Astrocyte (in vitro differentiated cells and primary cell): ENCODE measurements at regions not wholly inside any gene's neighbourhood (a gene's known extent, or its start where the extent isn't known, plus 50 kb on each side); places are given as distances from the start of the nearest gene placed in this dataset.

Experiments
- DNase-seq: peaks from one replicate; pipeline ENCODE4 v3.0.0-alpha.2; 2010; ENCODE audit warnings: low read depth
- FAIRE-seq: peaks from 2 replicates; lab custom pipeline; 2011; peaks lifted over from hg19 to GRCh38; lab: Jason Lieb, UNC
- H2AFZ ChIP-seq: 2 replicates; pipeline ENCODE4 v1.6.0; 2012; ENCODE audit warnings: low read depth, low read length, inconsistent platforms
- H3K27ac ChIP-seq: 2 replicates; pipeline ENCODE4 v1.5.1; 2011; ENCODE audit warnings: low read depth, low read length, inconsistent platforms
- H3K27me3 ChIP-seq: 2 replicates; pipeline ENCODE4 v1.6.0; 2011; ENCODE audit warnings: low read length, inconsistent platforms; ENCODE audit not compliant: insufficient read depth
- H3K36me3 ChIP-seq: 2 replicates; pipeline ENCODE4 v1.5.1; 2011; ENCODE audit warnings: low read length, inconsistent platforms; ENCODE audit not compliant: insufficient read depth
- H3K4me1 ChIP-seq: 2 replicates; pipeline ENCODE4 v1.5.1; 2011; ENCODE audit warnings: low read length, inconsistent platforms; ENCODE audit not compliant: insufficient read depth
- H3K4me2 ChIP-seq: 2 replicates; pipeline ENCODE4 v1.6.0; 2012; ENCODE audit warnings: low read length, inconsistent platforms
- H3K4me3 ChIP-seq: 2 replicates; pipeline ENCODE4 v1.5.1; 2011; ENCODE audit warnings: low read depth, mild to moderate bottlenecking, low read length, inconsistent platforms; ENCODE audit not compliant: insufficient read depth
- H3K79me2 ChIP-seq: 2 replicates; pipeline ENCODE4 v1.6.0; 2012; ENCODE audit warnings: mild to moderate bottlenecking, low read length, inconsistent platforms; ENCODE audit not compliant: insufficient read depth
- H3K9ac ChIP-seq: 2 replicates; pipeline ENCODE4 v1.6.0; 2012; ENCODE audit warnings: mild to moderate bottlenecking, low read length, inconsistent platforms
- H3K9me3 ChIP-seq: 2 replicates; pipeline ENCODE4 v1.5.1; 2012; ENCODE audit warnings: low read depth, mild to moderate bottlenecking, low read length, inconsistent platforms; ENCODE audit not compliant: insufficient read depth
- H4K20me1 ChIP-seq: 2 replicates; pipeline ENCODE4 v1.6.0; 2012; ENCODE audit warnings: low read length, inconsistent platforms; ENCODE audit not compliant: insufficient read depth
- H3K27ac Mint-ChIP-seq: one replicate; pipeline ENCODE4 v1.8.0; 2021; ENCODE audit warnings: mild to moderate bottlenecking, mixed read lengths; ENCODE audit not compliant: unreplicated experiment
- H3K27me3 Mint-ChIP-seq: one replicate; pipeline ENCODE4 v1.8.0; 2021; ENCODE audit warnings: low read depth, mixed read lengths; ENCODE audit not compliant: unreplicated experiment
- H3K36me3 Mint-ChIP-seq: one replicate; pipeline ENCODE4 v1.8.0; 2021; ENCODE audit warnings: low read depth, mixed read lengths; ENCODE audit not compliant: unreplicated experiment
- H3K4me1 Mint-ChIP-seq: one replicate; pipeline ENCODE4 v1.8.0; 2021; ENCODE audit warnings: low read depth, mixed read lengths; ENCODE audit not compliant: unreplicated experiment
- H3K4me3 Mint-ChIP-seq: one replicate; pipeline ENCODE4 v1.8.0; 2021; ENCODE audit warnings: mild to moderate bottlenecking, moderate library complexity, mixed read lengths; ENCODE audit not compliant: unreplicated experiment
- H3K9me3 Mint-ChIP-seq: one replicate; pipeline ENCODE4 v1.8.0; 2021; ENCODE audit warnings: mild to moderate bottlenecking, mixed read lengths; ENCODE audit not compliant: unreplicated experiment
- CTCF ChIP-seq: IDR thresholded peaks from 2 replicates; pipeline ENCODE4 v1.5.1; 2011; ENCODE audit warnings: low read depth, mild to moderate bottlenecking, inconsistent platforms, low read length, moderate library complexity; ENCODE audit not compliant: insufficient read depth
- EZH2 ChIP-seq: IDR thresholded peaks from 2 replicates; pipeline ENCODE4 v1.6.1; 2012; ENCODE audit warnings: mild to moderate bottlenecking, low read length, inconsistent platforms; ENCODE audit not compliant: insufficient read depth

- no peaks in the 10 kb centered on the region for H3K27me3 Mint-ChIP-seq
- H3K27ac Mint-ChIP-seq = no peak overlapping the region
- H3K36me3 ChIP-seq = no peaks in the 10 kb centered on the region
- peaks cover 5% of the 10 kb centered on the region for H3K9me3 Mint-ChIP-seq
- H3K4me1 Mint-ChIP-seq = peaks cover 4% of the 10 kb centered on the region
- H3K79me2 ChIP-seq = no peaks in the 10 kb centered on the region
- no peak overlapping the region for H3K9ac ChIP-seq
- TF ChIP-seq CTCF (no peak), EZH2 (no peak)
- no peaks in the 10 kb centered on the region for H4K20me1 ChIP-seq
- no peak overlapping the region for H3K27ac ChIP-seq
- no peaks in the 10 kb centered on the region for H3K36me3 Mint-ChIP-seq
- DNase-seq (no peak), FAIRE-seq (no peak)
- no peak overlapping the region for H3K4me3 ChIP-seq
- H3K4me3 Mint-ChIP-seq = no peak overlapping the region
- peaks cover 5% of the 10 kb centered on the region for H3K4me1 ChIP-seq
- H3K4me2 ChIP-seq = no peak overlapping the region
- no peaks in the 10 kb centered on the region for H3K9me3 ChIP-seq
- H3K27me3 ChIP-seq = no peaks in the 10 kb centered on the region
- H2AFZ ChIP-seq = no peak overlapping the region
These were observed 230.9 kb downstream of the SOX3 start for GRCh38 chrX:140273921-140274320.

- Histone ChIP-seq H2AFZ (no peak overlapping the region), H3K9me3 (no peaks in the 10 kb centered on the region), H3K36me3 (no peaks in the 10 kb centered on the region), H3K4me3 (no peak overlapping the region), H3K27ac (no peak overlapping the region), H3K79me2 (no peaks in the 10 kb centered on the region), H3K4me2 (no peak overlapping the region), H3K4me1 (no peaks in the 10 kb centered on the region), H3K27me3 (no peaks in the 10 kb centered on the region), H3K9ac (no peak overlapping the region), H4K20me1 (no peaks in the 10 kb centered on the region)
- H3K27me3 Mint-ChIP-seq = no peaks in the 10 kb centered on the region
- H3K4me1 Mint-ChIP-seq = no peaks in the 10 kb centered on the region
- H3K36me3 Mint-ChIP-seq = no peaks in the 10 kb centered on the region
- DNase-seq = no peak
- H3K9me3 Mint-ChIP-seq = peaks cover 6% of the 10 kb centered on the region
- no peak overlapping the region for H3K27ac Mint-ChIP-seq
- no peak for FAIRE-seq
- TF ChIP-seq EZH2 (no peak), CTCF (no peak)
- no peak overlapping the region for H3K4me3 Mint-ChIP-seq
These were observed 254.5 kb downstream of the SOX3 start for GRCh38 chrX:140250391-140250790.

GRCh38 chrX:140249088-140249487, 255.8 kb downstream of the SOX3 start:
- no peak for TF ChIP-seq EZH2
- TF ChIP-seq CTCF = no peak
- Mint-ChIP-seq H3K27me3 (no peaks in the 10 kb centered on the region), H3K4me1 (no peaks in the 10 kb centered on the region), H3K36me3 (no peaks in the 10 kb centered on the region), H3K9me3 (no peaks in the 10 kb centered on the region), H3K27ac (no peak overlapping the region), H3K4me3 (no peak overlapping the region)
- Histone ChIP-seq H4K20me1 (no peaks in the 10 kb centered on the region), H3K4me2 (no peak overlapping the region), H3K4me1 (no peaks in the 10 kb centered on the region), H3K4me3 (no peak overlapping the region), H3K36me3 (no peaks in the 10 kb centered on the region), H3K27ac (no peak overlapping the region), H3K9me3 (no peaks in the 10 kb centered on the region), H2AFZ (no peak overlapping the region), H3K9ac (no peak overlapping the region), H3K79me2 (no peaks in the 10 kb centered on the region), H3K27me3 (no peaks in the 10 kb centered on the region)
- DNase-seq (no peak), FAIRE-seq (no peak)
